Pulmonary artery endothelial cell (primary cell): ENCODE measurements at regions not wholly inside any gene's neighbourhood (a gene's known extent, or its start where the extent isn't known, plus 50 kb on each side); places are given as distances from the start of the nearest gene placed in this dataset.

Experiments used
- DNase-seq: peaks from one replicate; pipeline ENCODE4 v3.0.0-alpha.2; 2011; ENCODE audit warnings: low read depth, low spot score

- DNase-seq, result no peak
These were observed 431.8 kb downstream of the BCOR start for GRCh38 chrX:39665830-39666518.

GRCh38 chrX:39667191-39667590 is 430.6 kb downstream of the BCOR start:
- DNase-seq, result no peak

GRCh38 chrX:39667736-39668482 is 429.8 kb downstream of the BCOR start:
- DNase-seq, result no peak

GRCh38 chrX:39669668-39670067 is 428.1 kb downstream of the BCOR start:
- no peak for DNase-seq

- no peak for DNase-seq
These were observed 427.5 kb downstream of the BCOR start for GRCh38 chrX:39670281-39670680.

GRCh38 chrX:39672405-39672804 is 425.4 kb downstream of the BCOR start:
- DNase-seq, result no peak

GRCh38 chrX:39674490-39675161 is 423.1 kb downstream of the BCOR start:
- DNase-seq, result no peak

- no peak for DNase-seq
These were observed 422.6 kb downstream of the BCOR start for GRCh38 chrX:39675162-39675553.

- DNase-seq, result no peak
These were observed 422.1 kb downstream of the BCOR start for GRCh38 chrX:39675619-39676018.

GRCh38 chrX:39676434-39676833 is 421.3 kb downstream of the BCOR start:
- no peak for DNase-seq

- no peak for DNase-seq
These were observed 420.2 kb downstream of the BCOR start for GRCh38 chrX:39677585-39677977.

- DNase-seq, result no peak
These were observed 419.6 kb downstream of the BCOR start for GRCh38 chrX:39677978-39678791.

GRCh38 chrX:39678914-39679313 is 418.8 kb downstream of the BCOR start:
- DNase-seq, result no peak

GRCh38 chrX:39679497-39680157 is 418.1 kb downstream of the BCOR start:
- DNase-seq, result no peak

- DNase-seq, result no peak
These were observed 415.9 kb downstream of the BCOR start for GRCh38 chrX:39681885-39682284.

- DNase-seq, result no peak
These were observed 415.0 kb downstream of the BCOR start for GRCh38 chrX:39682778-39683177.

GRCh38 chrX:39688219-39688575 is 409.6 kb downstream of the BCOR start:
- DNase-seq, result no peak

- DNase-seq, result no peak
These were observed 409.0 kb downstream of the BCOR start for GRCh38 chrX:39688576-39689375.

- DNase-seq, result no peak
These were observed 408.2 kb downstream of the BCOR start for GRCh38 chrX:39689376-39690104.
